GM23248 (cell line): ENCODE measurements at regions not wholly inside any gene's neighbourhood (a gene's known extent, or its start where the extent isn't known, plus 50 kb on each side); places are given as distances from the start of the nearest gene placed in this dataset.
A peak's percentile ranks its signal among the peaks of the same experiment; 100 is the strongest.

Experiments used
- DNase-seq: peaks from one replicate; pipeline ENCODE4 v3.0.0-alpha.2; 2015
- H2AFZ ChIP-seq: fragments of 200-600 bp; sonication (generic); 2 replicates; pipeline ENCODE4 v1.6.1; 2016; ENCODE audit warnings: antibody characterized with exemption
- H3F3A ChIP-seq: fragments of 200-600 bp; sonication (generic); 2 replicates; pipeline ENCODE4 v1.6.1; 2016; ENCODE audit warnings: mild to moderate bottlenecking, antibody characterized with exemption, mixed run types; ENCODE audit not compliant: insufficient read depth
- H3K27ac ChIP-seq: fragments of 200-600 bp; sonication (generic); 2 replicates; pipeline ENCODE4 v1.5.1; 2016; ENCODE audit warnings: mild to moderate bottlenecking
- H3K27me3 ChIP-seq: fragments of 200-600 bp; sonication (generic); replicated peaks from 2 replicates; pipeline ENCODE4 v1.6.1; 2016; ENCODE audit warnings: mild to moderate bottlenecking; ENCODE audit not compliant: insufficient read depth
- H3K36me3 ChIP-seq: fragments of 200-600 bp; sonication (generic); 2 replicates; pipeline ENCODE4 v1.6.1; 2016; ENCODE audit warnings: low read depth, mild to moderate bottlenecking
- H3K4me1 ChIP-seq: fragments of 200-600 bp; sonication (generic); 2 replicates; pipeline ENCODE4 v1.6.1; 2016; ENCODE audit warnings: mild to moderate bottlenecking; ENCODE audit not compliant: insufficient read depth
- H3K4me2 ChIP-seq: fragments of 200-600 bp; sonication (generic); one replicate; pipeline ENCODE4 v1.6.1; 2016; ENCODE audit warnings: mild to moderate bottlenecking; ENCODE audit not compliant: unreplicated experiment
- H3K4me3 ChIP-seq: fragments of 200-600 bp; sonication (generic); 2 replicates; pipeline ENCODE4 v1.5.1; 2016; ENCODE audit warnings: mild to moderate bottlenecking
- H3K79me2 ChIP-seq: fragments of 200-600 bp; sonication (generic); 2 replicates; pipeline ENCODE4 v1.6.1; 2016; ENCODE audit warnings: mild to moderate bottlenecking; ENCODE audit not compliant: insufficient read depth
- H3K9ac ChIP-seq: fragments of 200-600 bp; sonication (generic); 2 replicates; pipeline ENCODE4 v1.6.1; 2016; ENCODE audit warnings: mild to moderate bottlenecking
- H3K9me2 ChIP-seq: fragments of 200-600 bp; sonication (generic); 2 replicates; pipeline ENCODE4 v1.6.1; 2016; ENCODE audit warnings: mixed run types, mild to moderate bottlenecking, moderate library complexity; ENCODE audit not compliant: insufficient read depth
- H3K9me3 ChIP-seq: fragments of 200-600 bp; sonication (generic); one replicate; pipeline ENCODE4 v1.6.1; 2017; ENCODE audit warnings: low read depth
- H4K20me1 ChIP-seq: fragments of 200-600 bp; sonication (generic); 2 replicates; pipeline ENCODE4 v1.6.0; 2016; ENCODE audit not compliant: insufficient read depth
- EZH2 ChIP-seq: fragments of 200-600 bp; sonication (generic); IDR thresholded peaks from 2 replicates; pipeline ENCODE4 v1.6.1; 2018; ENCODE audit warnings: antibody characterized with exemption, mild to moderate bottlenecking; ENCODE audit not compliant: insufficient read depth, poor library complexity, severe bottlenecking
- EZH2phosphoT487 ChIP-seq: fragments of 200-600 bp; sonication (generic); IDR thresholded peaks from 2 replicates; pipeline ENCODE4 v1.6.1; 2018; ENCODE audit warnings: antibody characterized with exemption, moderate library complexity, mild to moderate bottlenecking, low read depth; ENCODE audit not compliant: insufficient read depth
- WGBS, 2 experiments: methylation state at CpG; one replicate each; pipeline ENCODE4 v1.1.6; 2015 to 2017; ENCODE audit warnings: low lambda C conversion rate in 2 of 2, low coverage in 1 of 2; ENCODE audit errors: missing lambda C conversion rate in 2 of 2; 5-methylcytosine and 5-hydroxymethylcytosine counted together
- in situ Hi-C: fragments of 300-500 bp; cut with MboI; formaldehyde crosslinking; loops from 2 replicates; pipeline ENCODE4 v1.15.0; 2020

DNA sequence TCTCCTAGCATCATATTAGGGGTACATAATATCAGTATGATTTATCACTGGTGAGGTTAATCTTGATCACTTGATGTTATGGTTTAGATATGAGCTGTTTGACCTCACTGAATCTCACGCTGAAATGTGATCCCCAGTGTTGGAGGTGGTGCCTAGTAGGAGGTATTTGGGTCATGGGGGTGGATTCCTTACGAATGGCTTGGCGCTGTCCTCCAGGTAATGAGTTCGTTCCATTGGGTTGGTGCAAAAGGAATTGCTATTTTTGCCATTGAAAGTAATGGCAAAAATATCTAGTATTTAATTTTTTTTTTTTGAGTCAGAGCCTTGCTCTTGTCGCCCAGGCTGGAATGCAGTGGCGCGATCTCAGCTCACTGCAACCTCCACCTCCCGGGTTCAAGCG, 326.3 kb downstream of the AASDHPPT start:
- peaks cover 14% of the 10 kb centered on the region for H3F3A ChIP-seq
- no peak overlapping the region for H3K27ac ChIP-seq
- no peaks in the 10 kb centered on the region for H3K9me2 ChIP-seq
- in situ Hi-C loops = no loop called here
- H3K4me3 ChIP-seq = no peak overlapping the region
- 94 to 97% methylated on average over 9 of the region's 9 CpGs for WGBS, 2 experiments
- H3K27me3 ChIP-seq = no peaks in the 10 kb centered on the region
- H3K9ac ChIP-seq = no peak overlapping the region
- H3K4me1 ChIP-seq = peaks cover 25% of the 10 kb centered on the region
- no peak overlapping the region for H2AFZ ChIP-seq
- H3K36me3 ChIP-seq = no peaks in the 10 kb centered on the region
- TF ChIP-seq EZH2 = no peak
- no peak for TF ChIP-seq EZH2phosphoT487
- no peak for DNase-seq
- no peaks in the 10 kb centered on the region for H3K9me3 ChIP-seq
- no peaks in the 10 kb centered on the region for H4K20me1 ChIP-seq
- no peaks in the 10 kb centered on the region for H3K79me2 ChIP-seq
- no peak overlapping the region for H3K4me2 ChIP-seq

GRCh38 chr11:106409222-106409621, 331.8 kb downstream of the AASDHPPT start:
- Histone ChIP-seq H3K9ac (no peak overlapping the region), H3K79me2 (no peaks in the 10 kb centered on the region), H3K27me3 (no peaks in the 10 kb centered on the region), H2AFZ (no peak overlapping the region; the same call in 1 of the 2 replicates), H3K4me1 (0 out of 2 replicates have a peak, but pooled peaks cover 6% of the 10 kb centered on the region), H3K4me2 (no peak overlapping the region), H3K4me3 (no peak overlapping the region), H3K9me2 (no peaks in the 10 kb centered on the region), H3K27ac (no peak overlapping the region), H3K36me3 (no peaks in the 10 kb centered on the region), H3K9me3 (no peaks in the 10 kb centered on the region), H3F3A (no peaks in the 10 kb centered on the region), H4K20me1 (no peaks in the 10 kb centered on the region)
- peak; percentile 39 for DNase-seq
- in situ Hi-C loops = no loop called here
- TF ChIP-seq EZH2phosphoT487 = no peak
- no peak for TF ChIP-seq EZH2

- TF ChIP-seq EZH2 (no peak), EZH2phosphoT487 (no peak)
- Histone ChIP-seq H3K9ac (no peak overlapping the region), H3K4me3 (no peak overlapping the region), H3K4me1 (0 out of 2 replicates have a peak, but pooled peaks cover 6% of the 10 kb centered on the region), H3K4me2 (no peak overlapping the region), H3K27me3 (no peaks in the 10 kb centered on the region), H2AFZ (no peak overlapping the region), H3F3A (no peaks in the 10 kb centered on the region), H3K27ac (no peak overlapping the region), H3K79me2 (no peaks in the 10 kb centered on the region), H4K20me1 (no peaks in the 10 kb centered on the region), H3K9me2 (no peaks in the 10 kb centered on the region), H3K36me3 (no peaks in the 10 kb centered on the region), H3K9me3 (no peaks in the 10 kb centered on the region)
- WGBS, 2 experiments = 92 to 94% methylated on average over 2 of the region's 2 CpGs
- in situ Hi-C loops = no loop called here
- DNase-seq = no peak
Observed at GRCh38 chr11:106409671-106410070, 332.2 kb downstream of the AASDHPPT start.

GRCh38 chr11:106410902-106411301, 333.4 kb downstream of the AASDHPPT start:
- Histone ChIP-seq H3F3A (no peaks in the 10 kb centered on the region), H3K4me2 (no peak overlapping the region), H3K4me1 (0 out of 2 replicates have a peak, but pooled peaks cover 6% of the 10 kb centered on the region), H2AFZ (no peak overlapping the region), H3K79me2 (no peaks in the 10 kb centered on the region), H3K27ac (no peak overlapping the region), H3K36me3 (no peaks in the 10 kb centered on the region), H3K27me3 (no peaks in the 10 kb centered on the region), H3K9me3 (no peaks in the 10 kb centered on the region), H3K4me3 (no peak overlapping the region), H4K20me1 (no peaks in the 10 kb centered on the region), H3K9ac (no peak overlapping the region), H3K9me2 (no peaks in the 10 kb centered on the region)
- DNase-seq = no peak
- in situ Hi-C loops = no loop called here
- TF ChIP-seq EZH2 = no peak
- no peak for TF ChIP-seq EZH2phosphoT487
- WGBS, 2 experiments = 91 to 96% methylated on average over 1 of the region's 1 CpG

GRCh38 chr11:106413222-106413621, 335.8 kb downstream of the AASDHPPT start:
- in situ Hi-C loops = no loop called here
- WGBS, 2 experiments = 79 to 88% methylated on average over 1 of the region's 1 CpG
- Histone ChIP-seq H3K9me2 (no peaks in the 10 kb centered on the region), H3K4me1 (0 out of 2 replicates have a peak, but pooled peaks cover 6% of the 10 kb centered on the region), H3K36me3 (no peaks in the 10 kb centered on the region), H4K20me1 (no peaks in the 10 kb centered on the region), H3K9ac (no peak overlapping the region), H2AFZ (no peak overlapping the region), H3K27ac (no peak overlapping the region), H3K9me3 (no peaks in the 10 kb centered on the region), H3K4me2 (no peak overlapping the region), H3K4me3 (no peak overlapping the region), H3K27me3 (no peaks in the 10 kb centered on the region), H3K79me2 (no peaks in the 10 kb centered on the region), H3F3A (no peaks in the 10 kb centered on the region)
- no peak for TF ChIP-seq EZH2phosphoT487
- no peak for TF ChIP-seq EZH2
- DNase-seq = no peak
